PC-9 (cell line): ENCODE measurements at regions not wholly inside any gene's neighbourhood (a gene's known extent, or its start where the extent isn't known, plus 50 kb on each side); places are given as distances from the start of the nearest gene placed in this dataset.

ENCODE experiments used
- EZH2 ChIP-seq: fragments of 200-600 bp; sonication (generic); IDR thresholded peaks from 2 replicates; pipeline ENCODE4 v1.8.0; 2017; ENCODE audit warnings: antibody characterized with exemption, low read depth
- TF ChIP-seq, protein P1 (sequence below): fragments of 200-600 bp; sonication (generic); conservative IDR thresholded peaks from 2 replicates; pipeline ENCODE4 v1.6.1; 2017; ENCODE audit warnings: mixed run types, antibody characterized with exemption, mild to moderate bottlenecking, moderate library complexity

DNA sequence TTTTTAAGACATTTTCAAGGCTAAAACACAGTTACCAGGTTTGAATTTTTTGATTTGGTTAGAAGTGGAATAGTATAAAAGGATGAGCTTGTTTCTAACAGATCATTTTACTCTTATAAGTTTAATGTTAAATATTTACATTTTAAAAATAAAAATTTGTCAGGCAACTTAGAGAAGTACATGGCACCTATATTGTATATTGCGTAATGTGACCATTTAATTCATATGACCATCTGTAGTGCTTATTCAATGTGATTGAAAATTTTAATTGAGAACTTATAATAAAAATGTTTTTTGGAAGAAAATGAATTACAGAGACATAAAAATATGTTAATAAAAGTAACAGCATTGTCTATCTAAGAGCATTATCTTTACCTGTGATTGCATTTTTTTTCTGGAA is 1632.4 kb downstream of the RPA4 start:
- TF ChIP-seq, protein P1, sequence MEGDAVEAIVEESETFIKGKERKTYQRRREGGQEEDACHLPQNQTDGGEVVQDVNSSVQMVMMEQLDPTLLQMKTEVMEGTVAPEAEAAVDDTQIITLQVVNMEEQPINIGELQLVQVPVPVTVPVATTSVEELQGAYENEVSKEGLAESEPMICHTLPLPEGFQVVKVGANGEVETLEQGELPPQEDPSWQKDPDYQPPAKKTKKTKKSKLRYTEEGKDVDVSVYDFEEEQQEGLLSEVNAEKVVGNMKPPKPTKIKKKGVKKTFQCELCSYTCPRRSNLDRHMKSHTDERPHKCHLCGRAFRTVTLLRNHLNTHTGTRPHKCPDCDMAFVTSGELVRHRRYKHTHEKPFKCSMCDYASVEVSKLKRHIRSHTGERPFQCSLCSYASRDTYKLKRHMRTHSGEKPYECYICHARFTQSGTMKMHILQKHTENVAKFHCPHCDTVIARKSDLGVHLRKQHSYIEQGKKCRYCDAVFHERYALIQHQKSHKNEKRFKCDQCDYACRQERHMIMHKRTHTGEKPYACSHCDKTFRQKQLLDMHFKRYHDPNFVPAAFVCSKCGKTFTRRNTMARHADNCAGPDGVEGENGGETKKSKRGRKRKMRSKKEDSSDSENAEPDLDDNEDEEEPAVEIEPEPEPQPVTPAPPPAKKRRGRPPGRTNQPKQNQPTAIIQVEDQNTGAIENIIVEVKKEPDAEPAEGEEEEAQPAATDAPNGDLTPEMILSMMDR, result no peak
- no peak for TF ChIP-seq EZH2
